Activated CD4-positive, alpha-beta T cell treated with anti-CD3 and anti-CD28 coated beads for 48 hours (primary cell): ENCODE measurements at regions not wholly inside any gene's neighbourhood (a gene's known extent, or its start where the extent isn't known, plus 50 kb on each side); places are given as distances from the start of the nearest gene placed in this dataset.
"Not testable (repeated sequence)": the region's sequence is repeated elsewhere in the genome, so short reads cannot be mapped to it uniquely, and the experiment has no call there.

Experiments
- DNase-seq: peaks from one replicate; pipeline ENCODE4 v3.0.0-alpha.2; 2020

DNA sequence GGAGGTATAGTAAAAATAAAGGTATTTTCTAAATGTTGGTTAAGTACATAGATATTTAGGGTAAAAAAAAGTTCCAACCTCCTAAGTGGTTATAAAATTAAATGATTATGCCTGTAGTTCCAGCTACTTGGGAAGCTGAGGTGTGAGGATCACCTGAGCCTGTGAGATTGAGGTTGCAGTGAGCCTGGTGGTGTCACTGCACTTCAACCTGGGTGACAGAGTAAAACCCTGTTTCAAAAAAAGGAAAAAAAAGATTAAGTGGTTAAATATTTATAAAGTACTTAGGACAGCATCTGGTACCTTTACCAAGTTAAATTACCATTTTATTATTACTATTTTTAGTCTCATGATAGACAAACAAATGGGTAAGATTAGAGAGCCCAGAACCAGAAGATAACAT, 1801.0 kb downstream of the C4orf33 start:
- no peak for DNase-seq

DNA sequence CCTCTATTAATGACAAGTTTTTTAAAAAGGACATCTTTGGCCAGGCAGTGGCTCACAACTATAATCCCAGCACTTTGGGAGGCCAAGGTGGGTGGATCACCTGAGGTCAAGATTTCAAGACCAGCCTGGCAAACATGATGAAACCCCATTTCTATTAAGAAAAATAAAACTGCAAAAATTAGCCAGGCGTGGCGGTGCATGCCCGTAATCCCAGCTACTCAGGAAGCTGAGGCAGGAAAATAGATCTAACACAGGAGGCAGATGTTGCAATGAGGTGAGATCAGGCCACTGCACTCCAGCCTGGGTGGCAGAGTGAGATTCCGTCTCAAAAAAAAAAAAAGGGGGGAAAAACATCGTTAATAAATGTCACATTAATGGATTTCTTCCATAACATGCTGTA, 1805.4 kb downstream of the C4orf33 start:
- no peak for DNase-seq

DNA sequence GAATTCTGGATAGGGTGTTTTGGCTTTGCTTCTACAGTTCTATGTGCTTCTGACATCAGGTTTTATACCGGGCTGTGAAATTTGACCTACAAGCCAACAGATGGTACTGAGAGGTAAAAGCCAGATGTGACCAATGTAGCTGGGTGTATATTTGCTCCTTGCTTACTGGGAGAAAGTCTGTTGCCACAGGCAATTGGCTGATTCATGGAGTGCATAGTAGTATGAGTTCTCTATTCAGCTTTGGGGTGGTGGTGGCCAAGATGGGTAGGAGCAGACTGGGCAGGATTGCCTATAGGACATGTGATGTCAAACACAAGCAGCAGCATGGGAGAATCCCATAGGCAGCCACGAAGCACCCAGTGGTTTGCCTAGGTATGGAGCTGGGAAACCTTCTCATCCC, 1827.0 kb downstream of the C4orf33 start:
- no peak for DNase-seq

DNA sequence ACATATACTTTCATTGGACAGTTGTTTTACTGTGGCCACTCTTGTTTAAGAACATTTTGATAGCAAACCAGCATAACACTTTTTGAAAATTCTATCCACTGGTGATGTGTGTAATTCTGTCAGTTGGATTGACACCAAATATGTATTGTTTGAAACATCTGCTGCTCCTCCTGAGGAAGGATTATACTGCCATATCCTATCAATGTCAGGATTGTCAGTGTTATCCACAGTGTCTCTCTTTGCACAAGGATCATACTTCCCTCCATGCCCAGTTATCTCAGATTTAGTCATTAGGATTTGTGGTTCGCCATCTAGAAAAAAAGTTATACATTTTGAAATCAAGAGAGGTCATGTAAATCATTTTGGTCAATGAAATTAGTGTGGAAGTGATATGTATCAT, 1859.6 kb downstream of the C4orf33 start:
- no peak for DNase-seq

DNA sequence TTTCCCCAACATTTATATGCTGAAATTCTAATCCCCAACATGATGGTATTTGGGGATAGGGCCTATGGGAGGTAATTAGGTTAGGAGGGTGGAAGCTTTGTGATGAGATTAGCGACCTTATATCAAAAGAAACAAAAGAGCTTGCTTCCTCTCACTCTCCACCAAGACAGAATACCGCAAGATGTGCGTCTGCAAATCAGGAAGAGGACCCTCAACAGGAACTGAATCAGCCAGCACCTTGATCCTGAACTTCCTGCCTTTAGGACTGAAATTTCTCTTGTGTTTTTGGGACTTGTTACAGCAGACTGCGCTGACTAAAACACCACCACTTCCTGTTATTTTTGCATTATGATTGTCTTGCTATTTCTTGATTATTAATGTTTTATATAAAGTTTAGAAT, 1889.4 kb downstream of the C4orf33 start:
- DNase-seq: no peak

DNA sequence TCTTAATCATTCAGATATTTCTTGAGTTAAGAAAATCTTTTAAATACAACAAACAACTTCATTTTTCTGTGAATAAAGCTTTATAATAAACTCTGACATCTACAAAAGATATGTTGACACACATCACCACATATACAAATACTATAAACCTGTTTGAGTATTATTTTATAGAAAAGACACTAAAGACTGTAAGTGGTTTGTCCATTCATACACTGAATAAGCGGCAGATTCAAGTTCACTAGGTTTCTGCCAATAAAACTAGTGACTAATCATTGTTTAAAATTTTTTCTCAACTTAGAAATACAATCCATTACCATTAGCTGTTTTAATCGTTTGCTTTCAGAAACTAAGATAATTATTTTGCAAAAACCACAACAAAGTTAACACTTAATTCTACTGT, 1900.0 kb downstream of the C4orf33 start:
- DNase-seq: no peak

DNA sequence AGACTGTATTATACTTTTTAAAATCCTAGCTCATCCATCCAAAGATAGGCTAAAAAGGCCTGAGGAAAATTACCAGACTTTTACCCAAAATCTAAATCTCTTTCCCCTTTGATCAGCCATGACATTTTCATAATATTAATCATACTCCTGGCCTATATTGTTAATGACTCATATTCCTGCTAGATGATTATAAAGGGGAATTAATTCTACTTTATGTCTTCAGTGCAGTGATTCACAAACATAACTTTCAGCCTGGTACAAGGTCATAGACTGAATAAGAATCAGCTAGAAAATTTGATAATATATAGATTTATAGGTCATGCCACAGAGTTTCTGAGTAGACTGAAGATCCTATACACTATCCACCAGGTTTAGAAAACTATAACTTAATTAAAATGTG, 1905.4 kb downstream of the C4orf33 start:
- no peak for DNase-seq

DNA sequence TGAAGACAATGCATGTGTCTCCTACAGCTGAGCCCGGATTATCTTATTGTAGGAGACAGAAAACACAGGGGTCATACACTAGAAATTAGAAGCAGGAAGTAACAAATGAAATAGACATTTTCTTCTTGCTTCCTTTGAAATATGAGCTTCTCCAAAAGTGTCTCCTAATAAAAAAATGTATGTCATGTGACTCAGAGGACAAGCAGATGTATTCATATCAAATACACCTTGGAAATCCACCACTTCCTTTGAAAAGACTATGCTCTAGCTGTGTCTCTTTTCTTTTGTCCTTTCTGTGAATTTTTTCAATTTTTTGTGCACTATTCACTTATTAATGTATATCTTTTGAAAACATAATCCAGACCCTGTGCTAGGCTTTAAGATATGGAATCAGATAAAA, 1906.2 kb downstream of the C4orf33 start:
- DNase-seq: no peak

DNA sequence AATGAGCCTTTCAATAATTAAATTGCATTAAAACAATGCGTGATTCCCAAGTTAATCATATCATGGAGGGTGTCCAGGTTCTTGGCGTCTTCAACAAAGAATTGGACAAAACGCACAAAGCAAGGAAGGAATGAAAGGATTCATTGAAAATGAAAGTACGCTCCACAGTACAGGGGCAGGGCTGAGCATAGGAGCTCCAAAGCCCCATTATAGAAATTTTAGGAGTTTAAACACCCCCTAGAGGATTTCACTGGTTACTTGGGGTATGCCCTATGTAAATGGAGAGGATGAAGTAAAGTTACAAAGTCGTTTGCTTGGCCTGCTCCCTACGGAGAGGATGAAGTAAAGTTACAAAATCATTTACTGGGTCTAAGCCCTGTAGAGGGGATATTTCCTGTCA, 1910.4 kb downstream of the C4orf33 start:
- DNase-seq: no peak

DNA sequence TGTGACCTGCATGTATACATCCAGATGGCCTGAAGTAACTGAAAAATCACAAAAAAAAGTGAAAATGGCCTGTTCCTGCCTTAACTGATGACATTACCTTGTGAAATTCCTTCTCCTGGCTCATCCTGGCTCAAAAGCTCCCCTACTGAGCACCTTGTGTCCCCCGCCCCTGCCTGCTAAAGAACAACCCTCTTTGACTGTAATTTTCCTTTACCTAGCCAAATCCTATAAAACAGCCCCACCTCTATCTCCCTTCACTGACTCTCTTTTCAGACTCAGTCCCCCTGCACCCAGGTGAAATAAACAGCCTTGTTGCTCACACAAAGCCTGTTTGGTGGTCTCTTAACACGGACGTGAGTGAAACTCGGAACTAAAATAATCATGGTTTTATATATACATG, 1916.0 kb downstream of the C4orf33 start:
- DNase-seq: not testable (repeated sequence)

DNA sequence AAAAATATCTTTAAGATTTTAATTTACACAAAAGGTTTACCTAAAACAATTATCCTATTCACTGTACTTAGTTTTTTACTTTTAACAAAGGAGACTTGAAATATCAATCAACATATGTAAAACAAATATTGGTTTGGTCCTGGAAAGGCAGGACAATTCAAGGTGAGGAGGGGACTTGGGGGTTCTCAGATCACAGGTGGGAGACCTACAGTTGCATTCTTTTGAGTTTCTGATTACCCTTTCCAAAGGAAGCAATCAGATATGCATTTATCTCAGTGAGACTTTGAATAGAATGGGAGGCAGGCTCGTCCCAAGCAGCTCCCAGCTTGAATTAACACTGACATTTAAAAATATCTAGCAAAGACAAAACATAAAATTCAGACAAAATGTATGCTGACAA, 1917.3 kb downstream of the C4orf33 start:
- DNase-seq: no peak

DNA sequence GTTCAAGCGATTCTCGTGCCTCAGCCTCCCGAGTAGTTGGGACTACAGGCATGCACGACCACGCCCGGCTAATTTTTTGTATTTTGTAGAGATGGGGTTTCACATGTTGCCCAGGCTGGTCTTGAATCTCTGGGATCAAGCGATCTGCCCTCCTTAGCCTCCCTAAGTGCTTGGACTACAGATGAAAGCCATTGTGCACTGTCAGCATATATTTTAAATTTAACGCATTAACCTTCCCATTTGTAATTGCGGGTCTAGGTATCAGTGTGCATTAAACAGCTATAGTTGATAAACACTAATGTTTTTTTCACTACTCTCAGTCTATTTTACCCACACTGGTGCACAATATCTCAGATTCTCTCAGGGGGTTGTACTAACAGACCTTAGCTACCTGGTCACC, 1930.8 kb downstream of the C4orf33 start:
- DNase-seq: no peak

GRCh38 chr4:131044368-131044767, 1948.4 kb downstream of the C4orf33 start:
- no peak for DNase-seq

DNA sequence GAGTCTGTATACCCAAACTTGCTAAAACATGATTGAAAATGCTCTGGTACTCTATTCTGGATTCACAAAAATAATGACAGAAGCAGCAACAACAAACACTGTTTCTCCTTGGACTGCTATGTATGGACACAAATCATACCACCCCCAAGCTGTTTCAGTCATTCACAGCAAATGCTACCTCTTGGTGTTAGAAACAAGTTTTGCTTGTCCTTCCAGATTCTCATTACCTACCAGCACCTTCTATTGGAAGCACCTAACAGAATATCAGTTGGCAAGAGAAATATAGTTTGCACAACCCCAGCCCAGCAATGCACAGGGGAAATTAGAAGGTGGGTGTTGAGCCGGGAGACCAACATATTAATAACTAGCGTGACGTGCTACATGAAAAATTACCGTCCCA, 1950.9 kb downstream of the C4orf33 start:
- no peak for DNase-seq

DNA sequence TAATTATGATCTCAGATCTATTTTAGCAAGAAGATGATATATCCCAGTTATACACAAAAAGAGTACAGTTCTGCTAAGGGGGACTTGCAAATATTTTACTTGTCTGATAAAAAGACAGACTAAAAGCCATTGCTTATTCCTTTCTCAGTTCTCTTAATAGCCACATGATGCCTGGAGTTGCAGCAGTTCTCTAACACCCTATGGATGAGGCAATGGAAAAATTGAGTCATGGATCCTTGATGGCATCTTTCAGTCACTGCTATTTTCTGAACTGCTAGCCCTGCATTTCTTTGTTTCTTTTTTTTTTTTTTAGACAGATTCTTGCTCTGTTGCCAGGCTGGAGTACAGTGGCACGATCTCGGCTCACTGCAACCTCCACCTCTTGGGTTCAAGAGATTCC, 1956.7 kb downstream of the C4orf33 start:
- DNase-seq: no peak

GRCh38 chr4:131054489-131055019, 1958.6 kb downstream of the C4orf33 start:
- no peak for DNase-seq

DNA sequence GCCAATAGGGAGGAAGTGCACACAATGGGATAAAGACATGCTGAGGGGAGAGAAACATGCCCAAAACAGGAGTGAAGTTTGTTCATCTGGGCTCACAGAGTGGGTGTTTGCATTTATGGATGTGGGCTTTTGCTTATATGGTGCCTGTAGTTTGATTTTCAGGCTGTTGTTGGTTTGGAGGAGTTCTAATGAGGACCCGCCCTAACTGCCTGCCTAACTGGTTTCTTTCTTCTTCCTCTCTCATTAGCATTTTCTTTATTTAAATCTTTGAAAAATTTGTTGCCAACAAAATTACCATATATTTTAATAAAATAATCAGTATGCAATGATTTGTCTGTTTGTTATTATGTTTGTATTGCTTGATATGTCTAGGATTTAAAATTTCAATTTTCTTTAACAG, 1965.8 kb downstream of the C4orf33 start:
- DNase-seq: no peak

DNA sequence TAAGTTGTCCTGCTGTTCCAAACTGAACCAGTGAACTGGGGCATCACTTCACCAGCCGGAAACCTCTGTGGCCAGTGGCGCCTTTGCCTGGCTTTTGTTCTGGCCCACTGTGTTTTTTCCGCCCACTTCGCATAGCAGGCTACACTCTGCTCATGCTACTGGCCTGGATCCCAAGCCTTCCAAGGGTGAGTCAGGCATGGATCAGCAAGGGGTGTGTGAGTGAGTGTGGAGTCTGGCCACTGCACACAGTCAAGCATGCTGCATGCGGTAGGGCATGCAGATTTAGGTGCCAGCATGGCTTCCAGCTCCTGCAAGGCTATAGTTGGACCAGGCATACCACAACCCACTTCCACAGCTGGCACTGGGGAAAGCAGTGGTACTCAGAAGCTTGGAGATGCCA, 1967.9 kb downstream of the C4orf33 start:
- no peak for DNase-seq

DNA sequence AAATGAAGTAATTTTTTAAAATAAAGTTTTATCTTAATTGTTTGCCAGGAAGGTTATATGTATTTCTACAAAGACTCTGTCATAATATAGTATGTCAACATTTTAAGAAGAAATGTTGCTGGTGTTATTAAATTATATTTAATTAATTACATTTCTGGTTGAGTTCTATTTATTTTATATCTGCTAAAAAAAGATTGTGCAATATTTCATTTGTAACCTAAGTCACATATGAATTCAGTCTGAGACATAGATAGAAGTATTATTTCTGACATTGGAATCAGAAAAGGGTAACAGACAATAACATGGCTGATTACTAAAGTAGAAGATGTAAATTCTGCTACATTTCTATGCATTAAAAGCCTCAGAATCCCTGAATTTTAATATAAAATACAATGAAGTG, 1985.1 kb downstream of the C4orf33 start:
- no peak for DNase-seq

- DNase-seq: no peak
Observed at GRCh38 chr4:131084997-131085396, 1989.0 kb downstream of the C4orf33 start.

DNA sequence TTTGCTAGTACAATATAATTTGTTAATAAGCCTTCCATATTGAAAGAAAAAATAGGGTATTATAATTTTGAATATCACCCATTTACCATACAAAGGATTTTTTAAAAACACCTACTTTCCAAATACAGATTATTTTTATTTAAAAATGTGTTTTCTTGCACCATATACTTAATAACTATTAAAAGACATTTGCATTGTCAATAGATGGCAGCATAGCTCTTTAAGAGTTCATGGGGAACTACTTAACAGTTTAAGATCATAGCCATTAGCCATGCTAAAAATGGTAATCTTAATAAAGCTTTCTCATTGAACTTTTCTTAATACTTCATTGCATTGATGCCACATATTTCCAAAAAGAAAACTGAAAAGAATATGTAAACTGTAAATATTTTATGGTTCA, 1995.9 kb downstream of the C4orf33 start:
- no peak for DNase-seq

DNA sequence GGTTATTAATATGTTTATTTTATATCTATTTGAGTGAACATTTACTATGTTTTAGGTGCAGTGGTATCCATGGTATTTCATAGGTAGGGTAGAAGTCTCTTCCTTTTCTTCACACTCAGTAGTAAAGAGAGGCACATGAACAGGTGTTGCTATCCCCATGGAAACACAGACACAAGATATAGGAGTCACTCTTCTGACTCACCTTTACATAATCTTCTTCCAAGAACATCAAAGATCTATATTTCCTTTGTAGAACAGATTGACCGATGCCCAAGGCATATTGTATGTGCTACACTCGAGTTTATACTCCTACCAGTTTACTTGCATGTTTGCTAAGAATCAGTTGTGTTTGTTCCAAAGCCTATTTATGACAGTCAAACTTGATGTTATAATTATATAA, 1997.4 kb downstream of the C4orf33 start:
- DNase-seq: no peak

- DNase-seq: no peak
Observed at GRCh38 chr4:131098976-131099375, 2003.0 kb downstream of the C4orf33 start.

- no peak for DNase-seq
Observed at GRCh38 chr4:131113273-131113672, 2017.3 kb downstream of the C4orf33 start.

DNA sequence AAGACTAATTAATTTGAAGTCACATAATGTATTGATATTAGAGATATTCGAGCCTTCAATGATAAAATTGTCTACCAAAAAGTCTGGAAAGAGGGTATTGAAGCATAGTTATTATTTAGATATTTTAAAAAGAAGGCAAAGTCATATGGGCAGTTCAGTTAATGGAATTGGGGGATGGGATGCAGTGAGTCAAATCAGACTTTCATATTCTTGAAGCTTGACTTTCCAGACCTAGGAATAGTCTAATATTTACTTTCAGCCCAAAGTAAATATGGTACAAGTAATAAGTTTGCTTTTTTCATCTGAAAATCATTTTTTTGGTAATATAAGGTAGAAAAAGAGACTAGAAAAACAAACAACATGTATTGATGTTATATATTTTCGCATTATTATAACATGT, 2017.8 kb downstream of the C4orf33 start:
- no peak for DNase-seq

DNA sequence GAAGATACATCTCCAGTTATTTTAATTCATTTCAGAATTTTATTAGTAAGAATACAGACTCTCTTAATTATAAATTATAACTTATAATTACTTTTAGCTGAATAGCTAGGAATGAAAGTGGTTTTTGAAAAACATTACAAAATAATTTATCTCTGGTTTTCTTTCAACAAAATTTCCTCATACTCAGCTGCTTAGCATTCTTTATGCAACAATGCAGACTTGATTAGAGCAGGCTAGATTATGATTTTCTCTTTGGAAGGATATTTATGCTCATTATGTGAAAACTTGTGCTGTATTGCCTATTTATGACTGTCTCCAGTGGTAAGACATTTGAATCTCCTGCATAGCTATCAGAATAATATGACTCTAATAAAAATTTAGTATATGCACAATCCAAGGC, 2023.7 kb downstream of the C4orf33 start:
- no peak for DNase-seq
